ENCODE measurements at regions not wholly inside any gene's neighbourhood (a gene's known extent, or its start where the extent isn't known, plus 50 kb on each side); places are given as distances from the start of the nearest gene placed in this dataset.

- no peak overlapping the region for H3K27ac Mint-ChIP-seq (ENCODE audit: low read depth, unreplicated experiment)
- H3K36me3 Mint-ChIP-seq (ENCODE audit: insufficient read depth, unreplicated experiment): no peaks in the 10 kb centered on the region
- peaks cover 20% of the 10 kb centered on the region for H3K4me1 Mint-ChIP-seq (ENCODE audit: insufficient read depth, unreplicated experiment)
- DNase-seq (ENCODE audit: unreplicated experiment): no peak
- no peaks in the 10 kb centered on the region for H3K27me3 Mint-ChIP-seq (ENCODE audit: insufficient read depth, unreplicated experiment)
- H3K9me3 Mint-ChIP-seq (ENCODE audit: unreplicated experiment): no peaks in the 10 kb centered on the region
- POLR2A ChIA-PET: interaction anchor here (0.7 to 1.3 kb wide), 4 partner anchors 18 to 424 kb away, joined by 3 to 4 read pairs (median 3); no protein-coding TSS in a partner anchor
- TF ChIP-seq CTCF (IDR thresholded peaks at IDR 0.05; ENCODE audit: unreplicated experiment): no peak
- CTCF ChIA-PET: interaction anchor here (0.6 to 6.5 kb wide), 13 partner anchors 12 to 514 kb away, joined by 3 to 198 read pairs (median 5); no protein-coding TSS in a partner anchor
- H3K4me3 Mint-ChIP-seq (ENCODE audit: unreplicated experiment): no peak overlapping the region
- intact Hi-C loops (cut with micrococcal nuclease): no loop called here
- BruUV-seq (replicated peaks): no TSS peak
Observed at GRCh38 chr20:23198815-23199214, 112.7 kb upstream of the CD93 start.

- Mint-ChIP-seq H3K4me3 (ENCODE audit: unreplicated experiment) (no peak overlapping the region), H3K4me1 (ENCODE audit: insufficient read depth, unreplicated experiment) (peaks cover 26% of the 10 kb centered on the region), H3K36me3 (ENCODE audit: insufficient read depth, unreplicated experiment) (no peaks in the 10 kb centered on the region), H3K27me3 (ENCODE audit: insufficient read depth, unreplicated experiment) (no peaks in the 10 kb centered on the region), H3K9me3 (ENCODE audit: unreplicated experiment) (no peaks in the 10 kb centered on the region), H3K27ac (ENCODE audit: low read depth, unreplicated experiment) (no peak overlapping the region)
- DNase-seq (ENCODE audit: unreplicated experiment): no peak
- CTCF ChIA-PET: interaction anchor here (0.6 to 6.5 kb wide), 12 partner anchors 13 to 513 kb away, joined by 3 to 198 read pairs (median 6); no protein-coding TSS in a partner anchor
- BruUV-seq (replicated peaks): no TSS peak
- POLR2A ChIA-PET: interaction anchor here (0.6 to 1.3 kb wide), 4 partner anchors 12 to 152 kb away, joined by 3 to 4 read pairs (median 4); no protein-coding TSS in a partner anchor
- intact Hi-C loops (cut with micrococcal nuclease): no loop called here
- no peak for TF ChIP-seq CTCF (IDR thresholded peaks at IDR 0.05; ENCODE audit: unreplicated experiment)
Observed at GRCh38 chr20:23197836-23198235, 111.7 kb upstream of the CD93 start.

GRCh38 chr20:23195636-23196035, 109.5 kb upstream of the CD93 start:
- peaks cover 21% of the 10 kb centered on the region for H3K4me1 Mint-ChIP-seq (ENCODE audit: insufficient read depth, unreplicated experiment)
- H3K27me3 Mint-ChIP-seq (ENCODE audit: insufficient read depth, unreplicated experiment): no peaks in the 10 kb centered on the region
- no peak for DNase-seq (ENCODE audit: unreplicated experiment)
- no peaks in the 10 kb centered on the region for H3K36me3 Mint-ChIP-seq (ENCODE audit: insufficient read depth, unreplicated experiment)
- H3K9me3 Mint-ChIP-seq (ENCODE audit: unreplicated experiment): no peaks in the 10 kb centered on the region
- BruUV-seq (replicated peaks): no TSS peak
- H3K4me3 Mint-ChIP-seq (ENCODE audit: unreplicated experiment): no peak overlapping the region
- ChIA-PET POLR2A (interaction anchor here (1.5 kb wide), 1 partner anchor 53 kb away, joined by 3 read pairs; no protein-coding TSS in a partner anchor), CTCF (interaction anchor here (2.9 kb wide), 1 partner anchor 504 kb away, joined by 9 read pairs; no protein-coding TSS in a partner anchor)
- TF ChIP-seq CTCF (IDR thresholded peaks at IDR 0.05; ENCODE audit: unreplicated experiment): no peak
- intact Hi-C loops (cut with micrococcal nuclease): no loop called here
- H3K27ac Mint-ChIP-seq (ENCODE audit: low read depth, unreplicated experiment): no peak overlapping the region

GRCh38 chr20:23193801-23194384, 107.8 kb upstream of the CD93 start:
- BruUV-seq (replicated peaks): no TSS peak
- H3K9me3 Mint-ChIP-seq (ENCODE audit: unreplicated experiment): no peaks in the 10 kb centered on the region
- H3K27ac Mint-ChIP-seq (ENCODE audit: low read depth, unreplicated experiment): no peak overlapping the region
- TF ChIP-seq CTCF (IDR thresholded peaks at IDR 0.05; ENCODE audit: unreplicated experiment): no peak
- DNase-seq (ENCODE audit: unreplicated experiment): peak; percentile 16
- ChIA-PET POLR2A (interaction anchor here (0.6 to 1.7 kb wide), 12 partner anchors 13 to 502 kb away, joined by 3 to 7 read pairs (median 3); no protein-coding TSS in a partner anchor), CTCF (interaction anchor here (0.6 to 2.9 kb wide), 12 partner anchors 11 to 1595 kb away, joined by 3 to 9 read pairs (median 3); no protein-coding TSS in a partner anchor)
- H3K4me1 Mint-ChIP-seq (ENCODE audit: insufficient read depth, unreplicated experiment): peaks cover 17% of the 10 kb centered on the region
- intact Hi-C loops (cut with micrococcal nuclease): no loop called here
- no peaks in the 10 kb centered on the region for H3K36me3 Mint-ChIP-seq (ENCODE audit: insufficient read depth, unreplicated experiment)
- no peaks in the 10 kb centered on the region for H3K27me3 Mint-ChIP-seq (ENCODE audit: insufficient read depth, unreplicated experiment)
- H3K4me3 Mint-ChIP-seq (ENCODE audit: unreplicated experiment): no peak overlapping the region
